H1 (cell line): ENCODE measurements at regions not wholly inside any gene's neighbourhood (a gene's known extent, or its start where the extent isn't known, plus 50 kb on each side); places are given as distances from the start of the nearest gene placed in this dataset.

Source experiments
- CTCF ChIA-PET: fragments of 300-600 bp; sonication (Branson Sonifier 250); formaldehyde crosslinking; loops from one replicate; lab custom pipeline; 2021; ENCODE audit not compliant: partially characterized antibody; lab: Charles Lee
- POLR2A ChIA-PET: fragments of 300-600 bp; sonication (Branson Sonifier 250); formaldehyde crosslinking; loops from one replicate; lab custom pipeline; 2021; ENCODE audit warnings: inconsistent platforms; ENCODE audit not compliant: partially characterized antibody; lab: Charles Lee
- DNase-seq, 2 experiments: peaks; one replicate each; pipeline versions ENCODE4 v3.0.0 to v3.0.0-alpha.2; 2010 to 2022; ENCODE audit warnings: low spot score in 2 of 2, low read depth in 1 of 2, mixed read lengths in 1 of 2
- FAIRE-seq: peaks from 2 replicates; lab custom pipeline; 2011; peaks lifted over from hg19 to GRCh38; lab: Jason Lieb, UNC
- H2AFZ ChIP-seq: 2 replicates; pipeline ENCODE4 v1.8.1; 2012; ENCODE audit warnings: low read length, inconsistent platforms
- H2AK5ac ChIP-seq: 2 replicates; pipeline ENCODE4 v1.6.1; 2013; ENCODE audit warnings: low read depth, low read length
- H2BK120ac ChIP-seq: replicated peaks from 2 replicates; pipeline ENCODE3; 2013; ENCODE audit warnings: low read depth, low read length, inconsistent platforms
- H2BK12ac ChIP-seq: 2 replicates; pipeline ENCODE4 v1.6.1; 2013; ENCODE audit warnings: low read depth, low read length
- H2BK15ac ChIP-seq: 2 replicates; pipeline ENCODE4 v1.6.1; 2013; ENCODE audit warnings: low read length
- H2BK20ac ChIP-seq: 2 replicates; pipeline ENCODE4 v1.6.1; 2013; ENCODE audit warnings: low read length
- H2BK5ac ChIP-seq: 2 replicates; pipeline ENCODE4 v1.6.1; 2013; ENCODE audit warnings: low read depth, low read length
- H3K14ac ChIP-seq: 2 replicates; pipeline ENCODE4 v1.6.1; 2013; ENCODE audit warnings: inconsistent platforms; ENCODE audit not compliant: insufficient read length
- H3K18ac ChIP-seq: 2 replicates; pipeline ENCODE4 v1.6.1; 2013; ENCODE audit warnings: low read length; ENCODE audit errors: extremely low read depth
- H3K23ac ChIP-seq: 2 replicates; pipeline ENCODE4 v1.6.1; 2013; ENCODE audit warnings: inconsistent platforms; ENCODE audit not compliant: insufficient read length
- H3K23me2 ChIP-seq: 2 replicates; pipeline ENCODE4 v1.6.1; 2013; ENCODE audit warnings: low read depth, low read length
- H3K27ac ChIP-seq: 2 replicates; pipeline ENCODE4 v1.6.1; 2011; ENCODE audit warnings: low read depth, low read length, inconsistent platforms
- H3K27me3 ChIP-seq, 4 experiments: replicated peaks in 1 of 4; 1 replicate in 1 of 4; 2 replicates in 3 of 4; pipeline versions ENCODE4 v1.6.1 to v1.8.1; 2011 to 2013; ENCODE audit warnings: low read length in 3 of 4, mild to moderate bottlenecking in 3 of 4, inconsistent platforms in 2 of 4, mixed read lengths in 2 of 4, moderate library complexity in 1 of 4; ENCODE audit not compliant: control insufficient read depth in 3 of 4, insufficient read depth in 3 of 4; ENCODE audit errors: extremely low read depth in 1 of 4
- H3K36me3 ChIP-seq, 4 experiments: 2 replicates each; pipeline versions ENCODE4 v1.6.1 to v1.8.1; 2011 to 2013; ENCODE audit warnings: mild to moderate bottlenecking in 4 of 4, low read length in 3 of 4, moderate library complexity in 2 of 4, control low read depth in 1 of 4, inconsistent platforms in 1 of 4; ENCODE audit not compliant: insufficient read depth in 4 of 4, control insufficient read depth in 2 of 4
- H3K4ac ChIP-seq: replicated peaks from 2 replicates; pipeline ENCODE3; 2013; ENCODE audit warnings: low read length, low read depth, mixed read lengths, inconsistent platforms; ENCODE audit not compliant: insufficient read length
- H3K4me1 ChIP-seq, 4 experiments: replicated peaks in 1 of 4; 1 replicate in 1 of 4; 2 replicates in 3 of 4; pipeline versions ENCODE4 v1.6.1 to v1.8.1; 2011 to 2013; ENCODE audit warnings: low read length in 3 of 4, inconsistent platforms in 2 of 4, mixed read lengths in 1 of 4; ENCODE audit not compliant: insufficient read depth in 4 of 4, control insufficient read depth in 3 of 4
- H3K4me2 ChIP-seq, 2 experiments: 2 replicates each; pipeline versions ENCODE4 v1.6.1 to v1.8.1; 2011 to 2013; ENCODE audit warnings: low read depth in 2 of 2, low read length in 2 of 2, control low read depth in 1 of 2, inconsistent platforms in 1 of 2, mild to moderate bottlenecking in 1 of 2; ENCODE audit not compliant: insufficient read depth in 1 of 2
- H3K4me3 ChIP-seq, 4 experiments: fragments of 200-600, 300-600 bp in 1 of 4; sonication (generic), shearing (Covaris generic), sonication (Bioruptor Twin) in 1 of 4; 2 replicates each; pipeline versions ENCODE4 v1.5.1 to v1.8.1; 2011 to 2016; ENCODE audit warnings: low read length in 4 of 4, low read depth in 3 of 4, control low read depth in 2 of 4, inconsistent platforms in 2 of 4, mild to moderate bottlenecking in 2 of 4, mixed read lengths in 1 of 4, moderate library complexity in 1 of 4; ENCODE audit not compliant: insufficient read depth in 2 of 4; ENCODE audit errors: extremely low read depth in 1 of 4
- H3K56ac ChIP-seq: replicated peaks from 2 replicates; pipeline ENCODE3; 2013; ENCODE audit warnings: low read depth, mild to moderate bottlenecking, mixed read lengths, low read length, inconsistent platforms; ENCODE audit not compliant: insufficient read length
- H3K79me1 ChIP-seq: 2 replicates; pipeline ENCODE4 v1.6.1; 2013; ENCODE audit warnings: low read depth, low read length, control low read depth
- H3K79me2 ChIP-seq, 2 experiments: 2 replicates each; pipeline versions ENCODE4 v1.6.1 to v1.8.1; 2012 to 2013; ENCODE audit warnings: low read length in 2 of 2, mild to moderate bottlenecking in 2 of 2, inconsistent platforms in 1 of 2; ENCODE audit not compliant: insufficient read depth in 2 of 2, control insufficient read depth in 1 of 2
- H3K9ac ChIP-seq, 4 experiments: replicated peaks in 1 of 4; 1 replicate in 1 of 4; 2 replicates in 3 of 4; pipeline versions ENCODE4 v1.6.1 to v1.8.1; 2011 to 2013; ENCODE audit warnings: low read depth in 3 of 4, low read length in 3 of 4, control low read depth in 2 of 4, mild to moderate bottlenecking in 2 of 4, moderate library complexity in 2 of 4, inconsistent platforms in 1 of 4; ENCODE audit errors: extremely low read depth in 1 of 4
- H3K9me3 ChIP-seq, 2 experiments: 2 replicates each; pipeline versions ENCODE4 v1.6.1 to v1.8.1; 2012 to 2013; ENCODE audit warnings: mild to moderate bottlenecking in 2 of 2, moderate library complexity in 2 of 2, control low read depth in 1 of 2, inconsistent platforms in 1 of 2, low read depth in 1 of 2, low read length in 1 of 2, mixed read lengths in 1 of 2; ENCODE audit not compliant: insufficient read depth in 2 of 2
- H4K20me1 ChIP-seq, 2 experiments: replicated peaks in 1 of 2; 2 replicates each; pipeline versions ENCODE3 to v1.8.1; 2011 to 2013; ENCODE audit warnings: inconsistent platforms in 2 of 2, low read length in 2 of 2, mild to moderate bottlenecking in 1 of 2; ENCODE audit not compliant: insufficient read depth in 2 of 2, control insufficient read depth in 1 of 2
- H4K5ac ChIP-seq: 2 replicates; pipeline ENCODE4 v1.6.1; 2013; ENCODE audit warnings: low read length, low read depth, mixed read lengths, inconsistent platforms; ENCODE audit not compliant: insufficient read length
- H4K8ac ChIP-seq: 2 replicates; pipeline ENCODE4 v1.8.0; 2013; ENCODE audit warnings: mild to moderate bottlenecking, moderate library complexity, low read length, inconsistent platforms; ENCODE audit not compliant: insufficient read depth; ENCODE audit errors: extremely low read depth
- H4K91ac ChIP-seq: replicated peaks from 2 replicates; pipeline ENCODE3; 2013; ENCODE audit warnings: low read length, mixed read lengths, inconsistent platforms; ENCODE audit not compliant: insufficient read length
- BACH1 ChIP-seq: IDR thresholded peaks from 2 replicates; pipeline ENCODE4 v1.6.1; 2012; ENCODE audit warnings: low read length, improper control_type of control experiment
- SP1 ChIP-seq: IDR thresholded peaks from 2 replicates; pipeline ENCODE4 v1.6.1; 2011; ENCODE audit warnings: low read depth, low read length
- TEAD4 ChIP-seq: IDR thresholded peaks from 2 replicates; pipeline ENCODE4 v1.6.1; 2012; ENCODE audit warnings: low read depth, low read length, inconsistent platforms, mixed read lengths
- WGBS, 2 experiments: shearing (Covaris generic) in 1 of 2; methylation state at CpG; one replicate each; pipeline versions ENCODE4 v1.1.6 to v1.1.7; 2013 to 2015; ENCODE audit warnings: low lambda C conversion rate in 2 of 2, mixed read lengths in 2 of 2, inconsistent platforms in 1 of 2, low coverage in 1 of 2, missing lambda C conversion rate in 1 of 2; ENCODE audit not compliant: insufficient replicate concordance in 2 of 2, insufficient coverage in 1 of 2, insufficient read length in 1 of 2; ENCODE audit errors: extremely low coverage in 1 of 2, missing lambda C conversion rate in 1 of 2; 5-methylcytosine and 5-hydroxymethylcytosine counted together
- TF ChIP-seq, protein P1 (sequence below): IDR thresholded peaks from 2 replicates; pipeline ENCODE4 v1.6.1; 2012; ENCODE audit warnings: low read length, inconsistent platforms

DNA sequence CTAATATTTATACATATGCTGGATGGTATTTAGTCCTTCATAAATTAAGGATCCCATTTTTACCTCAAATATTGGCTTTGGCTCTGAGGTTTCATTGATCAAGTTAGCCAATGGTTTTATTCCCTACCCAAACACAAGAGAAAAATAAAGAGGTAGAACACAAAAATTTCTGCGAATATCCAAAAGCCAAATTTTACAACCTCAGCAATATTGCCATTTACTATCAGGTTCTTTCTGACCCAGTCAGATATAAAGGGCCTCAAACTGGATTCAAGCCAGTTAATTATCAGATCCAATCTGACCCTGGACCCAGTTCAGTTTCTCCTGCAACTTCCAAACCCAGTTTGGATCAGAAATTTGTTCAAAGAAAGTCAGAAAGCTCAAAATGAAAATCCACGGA is 998.1 kb downstream of the SI start:
- Histone ChIP-seq H3K18ac (no peak overlapping the region), H4K8ac (no peak overlapping the region), H3K56ac (no peak overlapping the region), H3K79me2 (no peaks in the 10 kb centered on the region), H3K14ac (no peak overlapping the region), H3K36me3 (no peaks in the 10 kb centered on the region), H4K20me1 (no peaks in the 10 kb centered on the region), H3K4ac (no peak overlapping the region), H3K9me3 (peaks cover 0 to 3% of the 10 kb centered on the region in 2 experiments; a peak in 1 of 4 replicates)
- no peak for FAIRE-seq
- POLR2A ChIA-PET: no interaction called here
- 91% methylated on average over 2 of the region's 2 CpGs; no CpG with 5 or more reads in 1 of the 2 experiments for WGBS, 2 experiments
- CTCF ChIA-PET: interaction anchor here (0.6 kb wide), 1 partner anchor 19 kb away, joined by 3 read pairs; no protein-coding TSS in a partner anchor
- TF ChIP-seq, protein P1, sequence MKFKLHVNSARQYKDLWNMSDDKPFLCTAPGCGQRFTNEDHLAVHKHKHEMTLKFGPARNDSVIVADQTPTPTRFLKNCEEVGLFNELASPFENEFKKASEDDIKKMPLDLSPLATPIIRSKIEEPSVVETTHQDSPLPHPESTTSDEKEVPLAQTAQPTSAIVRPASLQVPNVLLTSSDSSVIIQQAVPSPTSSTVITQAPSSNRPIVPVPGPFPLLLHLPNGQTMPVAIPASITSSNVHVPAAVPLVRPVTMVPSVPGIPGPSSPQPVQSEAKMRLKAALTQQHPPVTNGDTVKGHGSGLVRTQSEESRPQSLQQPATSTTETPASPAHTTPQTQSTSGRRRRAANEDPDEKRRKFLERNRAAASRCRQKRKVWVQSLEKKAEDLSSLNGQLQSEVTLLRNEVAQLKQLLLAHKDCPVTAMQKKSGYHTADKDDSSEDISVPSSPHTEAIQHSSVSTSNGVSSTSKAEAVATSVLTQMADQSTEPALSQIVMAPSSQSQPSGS: no peak
- TF ChIP-seq SP1 (no peak), TEAD4 (no peak), BACH1 (no peak)
- TF ChIP-seq, all 59 proteins: peak for 0
- Histone ChIP-seq H2BK12ac (no peak overlapping the region), H3K27ac (no peak overlapping the region), H2BK15ac (no peak overlapping the region), H3K23ac (no peak overlapping the region), H2BK5ac (no peak overlapping the region), H3K23me2 (no peaks in the 10 kb centered on the region), H3K4me3 (no peak overlapping the region), H2AFZ (no peak overlapping the region; the same call in 1 of the 2 replicates), H3K27me3 (no peaks in the 10 kb centered on the region), H3K4me2 (no peak overlapping the region), H2AK5ac (no peak overlapping the region), H3K9ac (no peak overlapping the region), H2BK20ac (no peak overlapping the region), H4K91ac (no peak overlapping the region), H3K4me1 (no peaks in the 10 kb centered on the region), H2BK120ac (no peak overlapping the region), H4K5ac (no peak overlapping the region), H3K79me1 (no peaks in the 10 kb centered on the region)
- DNase-seq: no peak
